IMR-90 (cell line): ENCODE measurements at regions not wholly inside any gene's neighbourhood (a gene's known extent, or its start where the extent isn't known, plus 50 kb on each side); places are given as distances from the start of the nearest gene placed in this dataset.
A peak's percentile ranks its signal among the peaks of the same experiment; 100 is the strongest.

Experiments
- ATAC-seq: fragments of 200-7000 bp; cut with Tn5 transposase; 2 replicates; pipeline ENCODE4 v1.9.1; 2020; ENCODE audit warnings: low read depth, mild to moderate bottlenecking, moderate library complexity
- BruUV-seq: library from RNA; stranded (reverse); fragments of 400-500 nt; replicated peaks from 2 replicates; lab custom pipeline; 2021; lab: Mats Ljungman, UMichigan
- CTCF ChIA-PET: fragments of 300-600 bp; formaldehyde crosslinking; extraction: SDS; loops from one replicate; lab custom pipeline; 2021; ENCODE audit warnings: antibody characterized with exemption; lab: Yijun Ruan, JAX
- POLR2A ChIA-PET: fragments of 300-600 bp; sonication (Branson Sonifier 250); formaldehyde crosslinking; loops from one replicate; lab custom pipeline; 2022; ENCODE audit warnings: antibody characterized with exemption; ENCODE audit not compliant: unreplicated experiment; lab: Charles Lee
- DNase-seq: peaks from one replicate; pipeline ENCODE4 v3.0.0; 2013
- H2AFZ ChIP-seq: replicated peaks from 2 replicates; pipeline ENCODE3; 2013; ENCODE audit warnings: low read length, mild to moderate bottlenecking; ENCODE audit not compliant: poor library complexity
- H2AK5ac ChIP-seq: 2 replicates; pipeline ENCODE4 v1.6.1; 2013; ENCODE audit warnings: low read depth, low read length, inconsistent platforms
- H2AK9ac ChIP-seq: replicated peaks from 2 replicates; pipeline ENCODE3; 2013; ENCODE audit warnings: mild to moderate bottlenecking, low read depth, low read length, moderate library complexity; ENCODE audit not compliant: poor library complexity
- H2BK120ac ChIP-seq: 2 replicates; pipeline ENCODE4 v1.6.1; 2013; ENCODE audit warnings: low read depth, low read length, inconsistent platforms
- H2BK15ac ChIP-seq: 3 replicates; pipeline ENCODE4 v1.6.1; 2013; ENCODE audit warnings: low read depth, low read length, inconsistent platforms
- H2BK20ac ChIP-seq: 2 replicates; pipeline ENCODE4 v1.6.1; 2013; ENCODE audit warnings: low read depth, mild to moderate bottlenecking, inconsistent platforms, low read length, moderate library complexity
- H2BK5ac ChIP-seq: 2 replicates; pipeline ENCODE4 v1.6.1; 2013; ENCODE audit warnings: mild to moderate bottlenecking, low read depth, low read length, inconsistent platforms; ENCODE audit not compliant: poor library complexity, severe bottlenecking
- H3K14ac ChIP-seq: replicated peaks from 2 replicates; pipeline ENCODE4 v1.6.1; 2013; ENCODE audit warnings: low read depth, low read length, inconsistent platforms
- H3K18ac ChIP-seq: 2 replicates; pipeline ENCODE4 v1.6.1; 2013; ENCODE audit warnings: low read depth, low read length, control low read depth
- H3K23ac ChIP-seq: 2 replicates; pipeline ENCODE4 v1.6.1; 2013; ENCODE audit warnings: low read depth, low read length, inconsistent platforms
- H3K27ac ChIP-seq: 2 replicates; pipeline ENCODE4 v1.5.1; 2013; ENCODE audit warnings: mild to moderate bottlenecking, control low read depth, low read length; ENCODE audit not compliant: insufficient read depth
- H3K27me3 ChIP-seq: 2 replicates; pipeline ENCODE4 v1.6.1; 2013; ENCODE audit warnings: low read length; ENCODE audit not compliant: control insufficient read depth, insufficient read depth
- H3K36me3 ChIP-seq: 2 replicates; pipeline ENCODE4 v1.6.1; 2013; ENCODE audit warnings: low read length, mixed read lengths; ENCODE audit not compliant: control insufficient read depth, insufficient read depth
- H3K4ac ChIP-seq: 2 replicates; pipeline ENCODE4 v1.6.1; 2013; ENCODE audit warnings: low read depth, low read length, inconsistent platforms
- H3K4me1 ChIP-seq: 2 replicates; pipeline ENCODE4 v1.6.1; 2013; ENCODE audit warnings: low read length, mixed read lengths; ENCODE audit not compliant: control insufficient read depth, insufficient read depth
- H3K4me2 ChIP-seq: 2 replicates; pipeline ENCODE4 v1.6.1; 2013; ENCODE audit warnings: low read depth, mild to moderate bottlenecking, control low read depth, low read length, moderate library complexity
- H3K4me3 ChIP-seq: 2 replicates; pipeline ENCODE4 v1.5.1; 2013; ENCODE audit warnings: low read depth, mild to moderate bottlenecking, control low read depth, low read length, moderate library complexity; ENCODE audit not compliant: insufficient read depth
- H3K56ac ChIP-seq: 2 replicates; pipeline ENCODE4 v1.6.1; 2013; ENCODE audit warnings: low read length, inconsistent platforms; ENCODE audit not compliant: insufficient read depth; ENCODE audit errors: extremely low read depth
- H3K79me1 ChIP-seq, 2 experiments: 2 replicates each; pipeline ENCODE4 v1.6.1; 2013; ENCODE audit warnings: low read length in 2 of 2, inconsistent platforms in 1 of 2, low read depth in 1 of 2
- H3K9ac ChIP-seq: 2 replicates; pipeline ENCODE4 v1.6.1; 2013; ENCODE audit warnings: low read depth, low read length, control low read depth
- H3K9me1 ChIP-seq: 2 replicates; pipeline ENCODE4 v1.6.1; 2013; ENCODE audit warnings: low read length, inconsistent platforms; ENCODE audit not compliant: insufficient read depth
- H3K9me3 ChIP-seq: 2 replicates; pipeline ENCODE4 v1.6.1; 2013; ENCODE audit warnings: low read length; ENCODE audit not compliant: control insufficient read depth, insufficient read depth
- H4K20me1 ChIP-seq: 2 replicates; pipeline ENCODE4 v1.6.1; 2013; ENCODE audit warnings: low read length, inconsistent platforms; ENCODE audit not compliant: insufficient read depth
- H4K5ac ChIP-seq: 2 replicates; pipeline ENCODE4 v1.6.1; 2013; ENCODE audit warnings: mild to moderate bottlenecking, low read depth, low read length, control low read depth
- H4K8ac ChIP-seq, 2 experiments: 2 replicates each; pipeline ENCODE4 v1.6.1; 2013; ENCODE audit warnings: low read depth in 2 of 2, low read length in 2 of 2, control low read depth in 1 of 2, inconsistent platforms in 1 of 2
- H4K91ac ChIP-seq: 2 replicates; pipeline ENCODE4 v1.6.1; 2013; ENCODE audit warnings: low read depth, low read length, inconsistent platforms; ENCODE audit not compliant: insufficient read depth
- CHD1 ChIP-seq: IDR thresholded peaks from 2 replicates; pipeline ENCODE4 v1.6.1; 2012; ENCODE audit warnings: low read depth, low read length, improper control_type of control experiment
- NFE2L2 ChIP-seq: fragments of 150-350 bp; IDR thresholded peaks from 2 replicates; pipeline ENCODE4 v1.6.1; 2016; ENCODE audit warnings: low read depth, mild to moderate bottlenecking, low read length
- SMC3 ChIP-seq: fragments of 150-350 bp; IDR thresholded peaks from 2 replicates; pipeline ENCODE4 v1.6.1; 2016; ENCODE audit warnings: low read depth, mild to moderate bottlenecking, antibody characterized with exemption, low read length, moderate library complexity
- WGBS, 2 experiments: methylation state at CpG; one replicate each; pipeline versions ENCODE4 v1.1.5 to v1.1.7; 2013; ENCODE audit warnings: missing lambda C conversion rate in 2 of 2; ENCODE audit not compliant: insufficient read length in 1 of 2; ENCODE audit errors: extremely low coverage in 2 of 2; 5-methylcytosine and 5-hydroxymethylcytosine counted together
- dilution Hi-C: fragments of 300-500 bp; cut with HindIII; formaldehyde crosslinking; loops from one replicate; pipeline ENCODE4 v1.14.3; 2018; ENCODE audit warnings: low sequenced_read_pairs; ENCODE audit not compliant: unreplicated experiment
- in situ Hi-C: fragments of 300-500 bp; cut with MboI; formaldehyde crosslinking; loops from 3 replicates; pipeline ENCODE4 v1.14.3; 2019; ENCODE audit warnings: low sequenced_read_pairs, inconsistent platforms, mixed read lengths
- intact Hi-C: fragments of 100-400 bp; cut with micrococcal nuclease; formaldehyde crosslinking; loops from 2 replicates; pipeline ENCODE4 v1.10.0; 2022

GRCh38 chr17:36856222-36856621 lies 81.1 kb upstream of the LHX1 start:
- Histone ChIP-seq H2AK9ac (no peak overlapping the region), H4K8ac (no peak overlapping the region), H3K9me1 (peaks cover under 1% of the 10 kb centered on the region; the same call in 1 of the 2 replicates), H3K4me3 (no peak overlapping the region), H3K79me1 (no peaks in the 10 kb centered on the region), H3K4me1 (no peaks in the 10 kb centered on the region), H3K4me2 (no peak overlapping the region), H2BK20ac (no peak overlapping the region), H2AK5ac (no peak overlapping the region), H4K20me1 (no peaks in the 10 kb centered on the region), H3K4ac (no peak overlapping the region), H3K27ac (no peak overlapping the region), H4K5ac (no peak overlapping the region), H3K36me3 (no peaks in the 10 kb centered on the region), H2BK5ac (no peak overlapping the region), H4K91ac (no peak overlapping the region), H3K23ac (no peak overlapping the region), H3K56ac (no peak overlapping the region), H3K9me3 (no peaks in the 10 kb centered on the region), H3K14ac (no peak overlapping the region), H2AFZ (peak overlapping the region; percentile 32), H3K18ac (no peak overlapping the region), H3K27me3 (peaks cover 23% of the 10 kb centered on the region), H2BK15ac (no peak overlapping the region), H3K9ac (no peak overlapping the region), H2BK120ac (no peak overlapping the region)
- intact Hi-C loops (loop anchor here (10.0 kb wide), 1 partner anchor 79 kb away; the partner anchor contains the start of gene LHX1), dilution Hi-C loops (no loop called here), in situ Hi-C loops (no loop called here)
- no TSS peak for BruUV-seq
- ATAC-seq = no peak
- ChIA-PET POLR2A (interaction anchor here (0.5 kb wide), 1 partner anchor 10 kb away, joined by 3 read pairs; no protein-coding TSS in a partner anchor), CTCF (no interaction called here)
- 63% methylated on average over 1 of the region's 7 CpGs; no CpG with 5 or more reads in 1 of the 2 experiments for WGBS, 2 experiments
- TF ChIP-seq NFE2L2 (no peak), CHD1 (no peak), SMC3 (no peak)
- no peak for DNase-seq
